IgD-negative memory B cell (primary cell): ENCODE measurements at regions not wholly inside any gene's neighbourhood (a gene's known extent, or its start where the extent isn't known, plus 50 kb on each side); places are given as distances from the start of the nearest gene placed in this dataset.

Source experiments
- H3K27ac Mint-ChIP-seq, 3 donors: one replicate each; pipeline ENCODE4 v1.8.0; 2020 to 2022; ENCODE audit warnings: mild to moderate bottlenecking in 3 of 3, mixed read lengths in 3 of 3, moderate library complexity in 1 of 3
- H3K27me3 Mint-ChIP-seq: one replicate; pipeline ENCODE4 v1.8.0; 2021; ENCODE audit warnings: mixed read lengths
- H3K36me3 Mint-ChIP-seq: one replicate; pipeline ENCODE4 v1.8.0; 2020; ENCODE audit warnings: mild to moderate bottlenecking, mixed read lengths
- H3K4me1 Mint-ChIP-seq, 3 donors: one replicate each; pipeline ENCODE4 v1.8.0; 2020 to 2022; ENCODE audit warnings: mixed read lengths in 3 of 3, mild to moderate bottlenecking in 1 of 3
- H3K4me3 Mint-ChIP-seq, 4 donors: one replicate each; pipeline ENCODE4 v1.8.0; 2020 to 2022; ENCODE audit warnings: mild to moderate bottlenecking in 4 of 4, mixed read lengths in 4 of 4, moderate library complexity in 3 of 4
- H3K9me3 Mint-ChIP-seq, 3 donors: one replicate each; pipeline ENCODE4 v1.8.0; 2020 to 2021; ENCODE audit warnings: mixed read lengths in 3 of 3, mild to moderate bottlenecking in 1 of 3

- Mint-ChIP-seq H3K27ac (no peak overlapping the region), H3K36me3 (no peaks in the 10 kb centered on the region), H3K4me1 (no peaks in the 10 kb centered on the region), H3K9me3 (no peaks in the 10 kb centered on the region), H3K27me3 (no peaks in the 10 kb centered on the region), H3K4me3 (no peak overlapping the region)
These were observed 737.8 kb upstream of the MAP3K7 start for GRCh38 chr6:91324711-91325110.

GRCh38 chr6:91317984-91318383 lies 731.1 kb upstream of the MAP3K7 start:
- Mint-ChIP-seq H3K27me3 (no peaks in the 10 kb centered on the region), H3K4me3 (no peak overlapping the region), H3K27ac (no peak overlapping the region), H3K4me1 (no peaks in the 10 kb centered on the region), H3K9me3 (no peaks in the 10 kb centered on the region), H3K36me3 (no peaks in the 10 kb centered on the region)

GRCh38 chr6:91317247-91317835 lies 730.5 kb upstream of the MAP3K7 start:
- Mint-ChIP-seq H3K4me3 (no peak overlapping the region), H3K27ac (no peak overlapping the region), H3K27me3 (no peaks in the 10 kb centered on the region), H3K9me3 (no peaks in the 10 kb centered on the region), H3K36me3 (no peaks in the 10 kb centered on the region), H3K4me1 (no peaks in the 10 kb centered on the region)

GRCh38 chr6:91310178-91310577 lies 723.3 kb upstream of the MAP3K7 start:
- no peaks in the 10 kb centered on the region for H3K36me3 Mint-ChIP-seq
- no peaks in the 10 kb centered on the region for H3K27me3 Mint-ChIP-seq

GRCh38 chr6:91305755-91306154 lies 718.9 kb upstream of the MAP3K7 start:
- no peaks in the 10 kb centered on the region for H3K36me3 Mint-ChIP-seq
- no peaks in the 10 kb centered on the region for H3K4me1 Mint-ChIP-seq
- H3K27me3 Mint-ChIP-seq = no peaks in the 10 kb centered on the region
- peaks cover 4 to 6% (median 4%) of the 10 kb centered on the region in 3 donors for H3K9me3 Mint-ChIP-seq
- H3K4me3 Mint-ChIP-seq = no peak overlapping the region
- no peak overlapping the region for H3K27ac Mint-ChIP-seq

More at GRCh38 chr6:91310178-91310577, 723.3 kb upstream of the MAP3K7 start:
- Mint-ChIP-seq H3K4me3 (no peak overlapping the region), H3K27ac (no peak overlapping the region), H3K4me1 (no peaks in the 10 kb centered on the region), H3K9me3 (peaks cover 0 to 4% (median 3%) of the 10 kb centered on the region in 3 donors)

GRCh38 chr6:91304521-91304920 lies 717.6 kb upstream of the MAP3K7 start:
- Mint-ChIP-seq H3K4me1 (no peaks in the 10 kb centered on the region), H3K27ac (no peak overlapping the region), H3K36me3 (no peaks in the 10 kb centered on the region)

GRCh38 chr6:91303326-91303725 lies 716.5 kb upstream of the MAP3K7 start:
- Mint-ChIP-seq H3K27ac (no peak overlapping the region), H3K36me3 (no peaks in the 10 kb centered on the region), H3K27me3 (no peaks in the 10 kb centered on the region), H3K4me3 (no peak overlapping the region), H3K4me1 (no peaks in the 10 kb centered on the region), H3K9me3 (peaks cover 3 to 4% (median 4%) of the 10 kb centered on the region in 3 donors)

More at GRCh38 chr6:91304521-91304920, 717.6 kb upstream of the MAP3K7 start:
- H3K9me3 Mint-ChIP-seq = peaks cover 3 to 4% (median 4%) of the 10 kb centered on the region in 3 donors
- no peaks in the 10 kb centered on the region for H3K27me3 Mint-ChIP-seq
- H3K4me3 Mint-ChIP-seq = no peak overlapping the region

GRCh38 chr6:91299544-91300491 lies 712.9 kb upstream of the MAP3K7 start:
- Mint-ChIP-seq H3K27ac (no peak overlapping the region), H3K27me3 (no peaks in the 10 kb centered on the region), H3K4me1 (no peaks in the 10 kb centered on the region), H3K36me3 (no peaks in the 10 kb centered on the region), H3K9me3 (peaks cover 4 to 5% (median 5%) of the 10 kb centered on the region in 3 donors), H3K4me3 (no peak overlapping the region)

GRCh38 chr6:91298543-91299145 lies 711.8 kb upstream of the MAP3K7 start:
- H3K4me3 Mint-ChIP-seq = no peak overlapping the region
- no peaks in the 10 kb centered on the region for H3K27me3 Mint-ChIP-seq
- H3K9me3 Mint-ChIP-seq = peaks cover 4 to 5% (median 5%) of the 10 kb centered on the region in 3 donors
- H3K4me1 Mint-ChIP-seq = no peaks in the 10 kb centered on the region
- no peaks in the 10 kb centered on the region for H3K36me3 Mint-ChIP-seq
- H3K27ac Mint-ChIP-seq = no peak overlapping the region

- Mint-ChIP-seq H3K4me3 (no peak overlapping the region), H3K9me3 (peaks cover 0 to 5% (median 3%) of the 10 kb centered on the region in 3 donors), H3K36me3 (no peaks in the 10 kb centered on the region), H3K27me3 (no peaks in the 10 kb centered on the region), H3K4me1 (no peaks in the 10 kb centered on the region), H3K27ac (no peak overlapping the region)
These were observed 706.5 kb upstream of the MAP3K7 start for GRCh38 chr6:91293395-91293794.

- H3K4me3 Mint-ChIP-seq = no peak overlapping the region
- H3K4me1 Mint-ChIP-seq = no peaks in the 10 kb centered on the region
- H3K9me3 Mint-ChIP-seq = peaks cover 0 to 2% (median 0%) of the 10 kb centered on the region in 3 donors
- H3K27me3 Mint-ChIP-seq = no peaks in the 10 kb centered on the region
- H3K27ac Mint-ChIP-seq = no peak overlapping the region
- no peaks in the 10 kb centered on the region for H3K36me3 Mint-ChIP-seq
These were observed 704.2 kb upstream of the MAP3K7 start for GRCh38 chr6:91291071-91291470.

GRCh38 chr6:91288741-91289140 lies 701.9 kb upstream of the MAP3K7 start:
- no peaks in the 10 kb centered on the region for H3K9me3 Mint-ChIP-seq
- no peak overlapping the region for H3K4me3 Mint-ChIP-seq
- H3K27ac Mint-ChIP-seq = no peak overlapping the region
- no peaks in the 10 kb centered on the region for H3K4me1 Mint-ChIP-seq
- H3K36me3 Mint-ChIP-seq = no peaks in the 10 kb centered on the region
- H3K27me3 Mint-ChIP-seq = no peaks in the 10 kb centered on the region

- H3K9me3 Mint-ChIP-seq = peaks cover 0 to 4% (median 3%) of the 10 kb centered on the region in 3 donors
- H3K27ac Mint-ChIP-seq = no peak overlapping the region
- peaks cover 3% of the 10 kb centered on the region for H3K36me3 Mint-ChIP-seq
- H3K4me3 Mint-ChIP-seq = no peak overlapping the region
- peaks cover 0 to 2% (median 0%) of the 10 kb centered on the region in 3 donors for H3K4me1 Mint-ChIP-seq
- no peaks in the 10 kb centered on the region for H3K27me3 Mint-ChIP-seq
These were observed 695.0 kb upstream of the MAP3K7 start for GRCh38 chr6:91281901-91282300.

- no peak overlapping the region for H3K4me3 Mint-ChIP-seq
- peaks cover 0 to 2% (median 0%) of the 10 kb centered on the region in 3 donors for H3K4me1 Mint-ChIP-seq
- H3K27me3 Mint-ChIP-seq = no peaks in the 10 kb centered on the region
- peaks cover 0 to 4% (median 3%) of the 10 kb centered on the region in 3 donors for H3K9me3 Mint-ChIP-seq
- peaks cover 3% of the 10 kb centered on the region for H3K36me3 Mint-ChIP-seq
- no peak overlapping the region for H3K27ac Mint-ChIP-seq
These were observed 693.6 kb upstream of the MAP3K7 start for GRCh38 chr6:91280494-91280830.

- H3K27me3 Mint-ChIP-seq = no peaks in the 10 kb centered on the region
- H3K4me3 Mint-ChIP-seq = no peak overlapping the region
- H3K4me1 Mint-ChIP-seq = peaks cover 0 to 2% (median 0%) of the 10 kb centered on the region in 3 donors
- peaks cover 0 to 4% (median 3%) of the 10 kb centered on the region in 3 donors for H3K9me3 Mint-ChIP-seq
- H3K36me3 Mint-ChIP-seq = peaks cover 3% of the 10 kb centered on the region
- no peak overlapping the region for H3K27ac Mint-ChIP-seq
These were observed 693.0 kb upstream of the MAP3K7 start for GRCh38 chr6:91279740-91280493.
